IPS-NIHi11 (cell line): ENCODE measurements at regions not wholly inside any gene's neighbourhood (a gene's known extent, or its start where the extent isn't known, plus 50 kb on each side); places are given as distances from the start of the nearest gene placed in this dataset.

Experiments
- DNase-seq: peaks from one replicate; pipeline ENCODE4 v3.0.0; 2012; ENCODE audit warnings: mixed read lengths, low spot score

GRCh38 chr13:40252241-40252640 lies 414.2 kb downstream of the FOXO1 start:
- DNase-seq, result no peak

GRCh38 chr13:40252676-40253075 lies 413.8 kb downstream of the FOXO1 start:
- DNase-seq, result no peak

- no peak for DNase-seq
These were observed 412.0 kb downstream of the FOXO1 start for GRCh38 chr13:40254394-40254793.

- no peak for DNase-seq
These were observed 410.9 kb downstream of the FOXO1 start for GRCh38 chr13:40255551-40255950.

GRCh38 chr13:40259899-40260298 lies 406.5 kb downstream of the FOXO1 start:
- no peak for DNase-seq

- no peak for DNase-seq
These were observed 405.1 kb downstream of the FOXO1 start for GRCh38 chr13:40261336-40261735.

GRCh38 chr13:40261947-40262346 lies 404.5 kb downstream of the FOXO1 start:
- no peak for DNase-seq

GRCh38 chr13:40269086-40269485 lies 397.4 kb downstream of the FOXO1 start:
- DNase-seq, result no peak

- DNase-seq, result no peak
These were observed 395.7 kb downstream of the FOXO1 start for GRCh38 chr13:40270726-40271125.

GRCh38 chr13:40271271-40271885 lies 395.1 kb downstream of the FOXO1 start:
- DNase-seq, result no peak

GRCh38 chr13:40271931-40272775 lies 394.3 kb downstream of the FOXO1 start:
- DNase-seq, result peak; percentile 48

- DNase-seq, result no peak
These were observed 393.7 kb downstream of the FOXO1 start for GRCh38 chr13:40272776-40273139.

- no peak for DNase-seq
These were observed 393.0 kb downstream of the FOXO1 start for GRCh38 chr13:40273253-40274025.

- DNase-seq, result no peak
These were observed 392.3 kb downstream of the FOXO1 start for GRCh38 chr13:40274103-40274502.

GRCh38 chr13:40275155-40275554 lies 391.3 kb downstream of the FOXO1 start:
- no peak for DNase-seq

- DNase-seq, result no peak
These were observed 390.8 kb downstream of the FOXO1 start for GRCh38 chr13:40275636-40276035.

- DNase-seq, result no peak
These were observed 382.8 kb downstream of the FOXO1 start for GRCh38 chr13:40283666-40284065.

- no peak for DNase-seq
These were observed 380.8 kb downstream of the FOXO1 start for GRCh38 chr13:40285634-40286033.

GRCh38 chr13:40287428-40287827 lies 379.0 kb downstream of the FOXO1 start:
- no peak for DNase-seq

GRCh38 chr13:40288259-40288658 lies 378.2 kb downstream of the FOXO1 start:
- DNase-seq, result no peak

- no peak for DNase-seq
These were observed 375.7 kb downstream of the FOXO1 start for GRCh38 chr13:40290758-40291157.

GRCh38 chr13:40292108-40292507 lies 374.3 kb downstream of the FOXO1 start:
- no peak for DNase-seq

GRCh38 chr13:40292536-40292935 lies 373.9 kb downstream of the FOXO1 start:
- no peak for DNase-seq
